NT2/D1 (cell line): ENCODE measurements at regions not wholly inside any gene's neighbourhood (a gene's known extent, or its start where the extent isn't known, plus 50 kb on each side); places are given as distances from the start of the nearest gene placed in this dataset.

Experiments
- SUZ12 ChIP-seq: IDR thresholded peaks from 2 replicates; pipeline ENCODE4 v1.6.1; 2011; ENCODE audit not compliant: insufficient read length, insufficient read depth; ENCODE audit errors: extremely low read depth
- YY1 ChIP-seq: IDR thresholded peaks from 2 replicates; pipeline ENCODE4 v1.6.1; 2011; ENCODE audit not compliant: insufficient read length, insufficient read depth
- ZNF274 ChIP-seq: IDR thresholded peaks from 2 replicates; pipeline ENCODE4 v1.6.1; 2011; ENCODE audit warnings: mild to moderate bottlenecking, low read depth, low read length

- TF ChIP-seq YY1: no peak
- TF ChIP-seq ZNF274: no peak
- TF ChIP-seq SUZ12: no peak
Observed at GRCh38 chr3:197366301-197367044, 68.1 kb upstream of the DLG1 start.
